ENCODE measurements at regions not wholly inside any gene's neighbourhood (a gene's known extent, or its start where the extent isn't known, plus 50 kb on each side); places are given as distances from the start of the nearest gene placed in this dataset.
"Not testable (repeated sequence)": the region's sequence is repeated elsewhere in the genome, so short reads cannot be mapped to it uniquely, and the experiment has no call there.

DNA sequence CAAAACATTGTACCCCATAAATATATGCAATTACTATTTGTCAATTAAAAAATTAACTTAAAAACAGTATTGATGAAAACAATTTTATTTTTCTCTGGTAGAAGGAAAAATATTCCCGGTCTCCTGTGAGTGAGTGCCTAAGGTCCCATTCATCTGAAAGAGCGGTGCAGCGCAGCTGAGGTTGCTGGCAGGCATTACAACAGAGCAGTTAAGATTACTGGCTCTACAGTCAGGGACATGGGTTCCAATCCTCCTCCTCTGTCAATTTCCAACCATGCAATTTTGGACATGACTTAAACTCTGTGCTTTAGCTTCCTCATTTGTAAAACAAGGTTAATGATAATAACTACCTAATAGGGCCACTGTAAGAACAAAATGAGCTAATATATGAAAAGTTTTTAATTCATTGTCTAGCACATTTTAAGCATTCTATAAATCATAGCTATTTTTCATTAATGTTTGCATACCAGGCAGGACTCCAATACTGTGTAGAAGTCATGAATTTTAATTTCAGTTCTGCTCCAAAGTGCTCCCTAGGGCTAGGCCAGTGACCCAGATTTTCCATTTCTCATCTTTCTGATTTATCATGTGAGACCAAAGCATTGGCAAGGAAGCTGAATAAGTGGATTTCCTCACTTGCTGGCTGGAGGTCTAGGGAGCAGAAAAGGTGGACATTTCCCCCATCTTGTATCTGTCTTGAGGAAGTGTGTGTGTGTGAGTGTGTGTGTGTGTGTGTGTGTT is 174.2 kb upstream of the NBPF19 start:
- H3K4me3 ChIP-seq (ENCODE audit: low read length in 3 of 3); intact Hi-C loops (cut with DNase I); FAIRE-seq; H3K27ac ChIP-seq (ENCODE audit: low read depth in 2 of 2, low read length in 2 of 2); DNase-seq; H3K36me3 ChIP-seq (ENCODE audit: control insufficient read depth in 2 of 3, insufficient read depth in 3 of 3, low read length in 3 of 3); H3K27me3 ChIP-seq (ENCODE audit: control insufficient read depth, insufficient read depth, low read length); H3K4me1 ChIP-seq (ENCODE audit: control insufficient read depth in 2 of 3, insufficient read depth in 2 of 3, low read depth in 1 of 3, low read length in 3 of 3); H3K9ac ChIP-seq (ENCODE audit: low read length in 3 of 3); H3K9me3 ChIP-seq (ENCODE audit: control insufficient read depth in 2 of 3, insufficient read depth in 1 of 3, low read length in 3 of 3): not testable (repeated sequence)

DNA sequence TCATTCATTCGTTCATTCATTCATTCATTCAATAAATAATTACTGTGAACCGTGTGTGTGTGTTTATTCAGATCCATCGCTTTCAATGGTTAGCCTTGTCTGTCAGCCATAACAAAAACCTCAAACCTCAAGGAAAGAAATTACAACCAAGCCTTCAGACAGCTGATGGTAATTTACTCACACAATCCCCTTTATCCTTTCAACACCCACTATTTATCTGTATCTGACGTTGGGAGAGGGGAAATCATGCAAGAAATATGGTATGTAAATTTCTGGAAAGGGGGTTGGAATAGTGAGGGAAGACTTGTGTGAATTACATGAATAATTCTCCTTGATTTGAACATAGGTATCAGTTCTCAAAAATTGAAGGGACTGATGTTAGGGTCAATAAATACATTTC is 173.6 kb upstream of the NBPF19 start:
- H3K27me3 ChIP-seq (ENCODE audit: control insufficient read depth, insufficient read depth, low read length); H3K27ac ChIP-seq (ENCODE audit: low read depth in 2 of 2, low read length in 2 of 2); H3K4me3 ChIP-seq (ENCODE audit: low read length in 3 of 3); intact Hi-C loops (cut with DNase I); FAIRE-seq; H3K9me3 ChIP-seq (ENCODE audit: control insufficient read depth in 2 of 3, insufficient read depth in 1 of 3, low read length in 3 of 3); H3K36me3 ChIP-seq (ENCODE audit: control insufficient read depth in 2 of 3, insufficient read depth in 3 of 3, low read length in 3 of 3); H3K4me1 ChIP-seq (ENCODE audit: control insufficient read depth in 2 of 3, insufficient read depth in 2 of 3, low read depth in 1 of 3, low read length in 3 of 3); DNase-seq; H3K9ac ChIP-seq (ENCODE audit: low read length in 3 of 3): not testable (repeated sequence)

GRCh38 chr1:149304796-149305195 is 170.0 kb upstream of the NBPF19 start:
- H3K27ac ChIP-seq (ENCODE audit: low read depth in 2 of 2, low read length in 2 of 2); H3K4me3 ChIP-seq (ENCODE audit: low read length in 3 of 3); DNase-seq; H3K9me3 ChIP-seq (ENCODE audit: control insufficient read depth in 2 of 3, insufficient read depth in 1 of 3, low read length in 3 of 3); intact Hi-C loops (cut with DNase I); FAIRE-seq; H3K36me3 ChIP-seq (ENCODE audit: control insufficient read depth in 2 of 3, insufficient read depth in 3 of 3, low read length in 3 of 3); H3K9ac ChIP-seq (ENCODE audit: low read length in 3 of 3); H3K4me1 ChIP-seq (ENCODE audit: control insufficient read depth in 2 of 3, insufficient read depth in 2 of 3, low read depth in 1 of 3, low read length in 3 of 3); H3K27me3 ChIP-seq (ENCODE audit: control insufficient read depth, insufficient read depth, low read length): not testable (repeated sequence)

DNA sequence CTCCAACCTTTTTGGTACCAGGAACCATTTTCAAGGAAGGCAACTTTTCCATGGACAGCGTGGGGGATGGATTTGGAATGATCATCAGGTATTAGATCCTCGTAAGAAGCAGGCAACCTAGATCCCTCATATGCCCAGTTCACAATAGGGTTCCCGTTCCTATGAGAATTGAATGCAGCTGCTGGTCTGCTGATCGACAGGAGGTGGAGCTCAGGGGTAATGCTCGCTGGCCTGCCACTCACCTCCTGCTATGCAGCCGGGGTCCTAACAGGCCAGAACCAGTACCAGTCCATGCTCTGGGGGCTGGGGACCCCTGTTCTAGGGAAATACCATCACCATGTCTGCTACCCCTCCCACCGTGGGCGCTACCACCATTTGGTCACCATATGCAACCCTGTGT is 167.2 kb upstream of the NBPF19 start:
- H3K9me3 ChIP-seq (ENCODE audit: control insufficient read depth in 2 of 3, insufficient read depth in 1 of 3, low read length in 3 of 3); FAIRE-seq: not testable (repeated sequence)

GRCh38 chr1:149314921-149315320 is 159.9 kb upstream of the NBPF19 start:
- H3K4me3 ChIP-seq (ENCODE audit: low read length in 3 of 3); H3K9ac ChIP-seq (ENCODE audit: low read length in 3 of 3); FAIRE-seq; H3K9me3 ChIP-seq (ENCODE audit: control insufficient read depth in 2 of 3, insufficient read depth in 1 of 3, low read length in 3 of 3); H3K27ac ChIP-seq (ENCODE audit: low read depth in 2 of 2, low read length in 2 of 2); DNase-seq; intact Hi-C loops (cut with DNase I); H3K4me1 ChIP-seq (ENCODE audit: control insufficient read depth in 2 of 3, insufficient read depth in 2 of 3, low read depth in 1 of 3, low read length in 3 of 3); H3K27me3 ChIP-seq (ENCODE audit: control insufficient read depth, insufficient read depth, low read length); H3K36me3 ChIP-seq (ENCODE audit: control insufficient read depth in 2 of 3, insufficient read depth in 3 of 3, low read length in 3 of 3): not testable (repeated sequence)

More for the DNA sequence above, 167.2 kb upstream of the NBPF19 start:
- H3K4me1 ChIP-seq (ENCODE audit: control insufficient read depth in 2 of 3, insufficient read depth in 2 of 3, low read depth in 1 of 3, low read length in 3 of 3); intact Hi-C loops (cut with DNase I); H3K27me3 ChIP-seq (ENCODE audit: control insufficient read depth, insufficient read depth, low read length); DNase-seq; H3K4me3 ChIP-seq (ENCODE audit: low read length in 3 of 3); H3K36me3 ChIP-seq (ENCODE audit: control insufficient read depth in 2 of 3, insufficient read depth in 3 of 3, low read length in 3 of 3); H3K9ac ChIP-seq (ENCODE audit: low read length in 3 of 3); H3K27ac ChIP-seq (ENCODE audit: low read depth in 2 of 2, low read length in 2 of 2): not testable (repeated sequence)

- H3K27me3 ChIP-seq (ENCODE audit: control insufficient read depth, insufficient read depth, low read length); H3K36me3 ChIP-seq (ENCODE audit: control insufficient read depth in 2 of 3, insufficient read depth in 3 of 3, low read length in 3 of 3); intact Hi-C loops (cut with DNase I); H3K9ac ChIP-seq (ENCODE audit: low read length in 3 of 3); FAIRE-seq; DNase-seq; H3K27ac ChIP-seq (ENCODE audit: low read depth in 2 of 2, low read length in 2 of 2); H3K9me3 ChIP-seq (ENCODE audit: control insufficient read depth in 2 of 3, insufficient read depth in 1 of 3, low read length in 3 of 3); H3K4me1 ChIP-seq (ENCODE audit: control insufficient read depth in 2 of 3, insufficient read depth in 2 of 3, low read depth in 1 of 3, low read length in 3 of 3); H3K4me3 ChIP-seq (ENCODE audit: low read length in 3 of 3): not testable (repeated sequence)
Measured at GRCh38 chr1:149320971-149321731, 153.7 kb upstream of the NBPF19 start.

GRCh38 chr1:149321732-149322016 is 153.2 kb upstream of the NBPF19 start:
- FAIRE-seq; intact Hi-C loops (cut with DNase I); H3K9ac ChIP-seq (ENCODE audit: low read length in 3 of 3): not testable (repeated sequence)

DNA sequence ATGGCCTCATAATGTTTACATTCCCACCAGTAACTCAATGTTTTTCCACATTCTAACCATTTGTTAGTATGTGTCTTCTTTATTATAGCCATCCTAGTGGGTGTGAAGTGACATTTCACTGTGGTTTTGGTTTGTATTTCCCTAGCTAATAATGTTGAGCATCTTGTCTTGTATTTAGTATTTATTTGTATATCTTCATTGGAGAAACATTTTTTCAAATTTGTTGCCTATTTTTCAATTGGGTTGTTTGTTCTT is 144.8 kb upstream of the NBPF19 start:
- H3K4me3 ChIP-seq (ENCODE audit: low read length in 3 of 3); H3K9ac ChIP-seq (ENCODE audit: low read length in 3 of 3); H3K27ac ChIP-seq (ENCODE audit: low read depth in 2 of 2, low read length in 2 of 2); intact Hi-C loops (cut with DNase I); H3K36me3 ChIP-seq (ENCODE audit: control insufficient read depth in 2 of 3, insufficient read depth in 3 of 3, low read length in 3 of 3); H3K9me3 ChIP-seq (ENCODE audit: control insufficient read depth in 2 of 3, insufficient read depth in 1 of 3, low read length in 3 of 3); H3K27me3 ChIP-seq (ENCODE audit: control insufficient read depth, insufficient read depth, low read length); FAIRE-seq; DNase-seq; H3K4me1 ChIP-seq (ENCODE audit: control insufficient read depth in 2 of 3, insufficient read depth in 2 of 3, low read depth in 1 of 3, low read length in 3 of 3): not testable (repeated sequence)

More at GRCh38 chr1:149321732-149322016, 153.2 kb upstream of the NBPF19 start:
- H3K27ac ChIP-seq (ENCODE audit: low read depth in 2 of 2, low read length in 2 of 2); DNase-seq; H3K4me3 ChIP-seq (ENCODE audit: low read length in 3 of 3); H3K27me3 ChIP-seq (ENCODE audit: control insufficient read depth, insufficient read depth, low read length); H3K9me3 ChIP-seq (ENCODE audit: control insufficient read depth in 2 of 3, insufficient read depth in 1 of 3, low read length in 3 of 3); H3K4me1 ChIP-seq (ENCODE audit: control insufficient read depth in 2 of 3, insufficient read depth in 2 of 3, low read depth in 1 of 3, low read length in 3 of 3); H3K36me3 ChIP-seq (ENCODE audit: control insufficient read depth in 2 of 3, insufficient read depth in 3 of 3, low read length in 3 of 3): not testable (repeated sequence)
